Ishikawa (cell line): ENCODE measurements at regions not wholly inside any gene's neighbourhood (a gene's known extent, or its start where the extent isn't known, plus 50 kb on each side); places are given as distances from the start of the nearest gene placed in this dataset.

Source experiments
- EGR1 ChIP-seq: IDR thresholded peaks from 2 replicates; pipeline ENCODE4 v1.6.1; 2012
- EP300 ChIP-seq: IDR thresholded peaks from 2 replicates; pipeline ENCODE4 v1.6.1; 2012; ENCODE audit warnings: borderline replicate concordance
- RAD21 ChIP-seq: IDR thresholded peaks from 2 replicates; pipeline ENCODE4 v1.6.1; 2012; ENCODE audit warnings: low read depth
- TAF1 ChIP-seq: IDR thresholded peaks from 2 replicates; pipeline ENCODE4 v1.6.1; 2012; ENCODE audit warnings: low read depth, mild to moderate bottlenecking

GRCh38 chrX:14220386-14220944, 190.8 kb upstream of the GEMIN8 start:
- TF ChIP-seq TAF1 = no peak
- TF ChIP-seq EP300 = no peak
- TF ChIP-seq RAD21 = no peak
- TF ChIP-seq EGR1 = no peak
